ENCODE measurements at regions not wholly inside any gene's neighbourhood (a gene's known extent, or its start where the extent isn't known, plus 50 kb on each side); places are given as distances from the start of the nearest gene placed in this dataset.

GRCh38 chr3:35565048-35565447 lies 74.3 kb upstream of the ARPP21 start:
- DNase-seq = no peak

Measured in activated CD8-positive, alpha-beta memory T cell treated with anti-CD3 and anti-CD28 coated beads, Interleukin-2, amount 50 U/mL, for 48 hours (primary cell).